ENCODE measurements at regions not wholly inside any gene's neighbourhood (a gene's known extent, or its start where the extent isn't known, plus 50 kb on each side); places are given as distances from the start of the nearest gene placed in this dataset.

DNA sequence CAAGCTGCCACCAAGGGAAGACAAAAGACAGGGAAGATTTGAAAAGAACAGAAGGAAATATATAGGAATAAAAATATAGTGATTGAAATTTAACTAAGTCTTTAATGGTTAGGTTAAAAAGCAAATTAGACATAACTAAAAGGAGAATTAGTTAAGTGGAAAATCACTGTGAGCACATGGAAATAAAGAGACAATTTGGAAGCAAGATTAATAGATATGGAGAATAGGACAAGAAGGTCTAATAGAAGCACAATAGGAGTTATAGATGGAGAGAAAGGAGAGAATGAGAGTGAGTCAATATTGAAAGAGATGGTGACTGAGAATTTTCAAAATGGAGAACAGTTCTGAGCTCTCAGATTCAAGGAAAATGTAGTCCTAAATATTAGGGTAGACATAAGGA, 176.9 kb downstream of the ASB1 start:
- TF ChIP-seq CTCF (conservative IDR thresholded peaks at IDR 0.05 in 1 of 2, IDR thresholded peaks at IDR 0.05 in 1 of 2; ENCODE audit: extremely low read depth in 1 of 2, insufficient read depth in 1 of 2, low read depth in 1 of 2, low read length in 2 of 2) (no peak), EZH2 (IDR thresholded peaks at IDR 0.05; ENCODE audit: borderline replicate concordance, low read length) (no peak)
